HUES48 (cell line): ENCODE measurements at regions not wholly inside any gene's neighbourhood (a gene's known extent, or its start where the extent isn't known, plus 50 kb on each side); places are given as distances from the start of the nearest gene placed in this dataset.

ENCODE experiments used
- H3K27ac ChIP-seq: one replicate; pipeline ENCODE4 v1.7.0; 2013; ENCODE audit warnings: low read depth, low read length, inconsistent platforms
- H3K27me3 ChIP-seq: 2 replicates; pipeline ENCODE4 v1.6.1; 2013; ENCODE audit warnings: mild to moderate bottlenecking, low read length; ENCODE audit not compliant: control insufficient read depth, insufficient read depth
- H3K36me3 ChIP-seq: 2 replicates; pipeline ENCODE4 v1.6.1; 2013; ENCODE audit warnings: low read length; ENCODE audit not compliant: control insufficient read depth, insufficient read depth
- H3K4me1 ChIP-seq: 2 replicates; pipeline ENCODE4 v1.6.1; 2013; ENCODE audit warnings: mild to moderate bottlenecking, low read length; ENCODE audit not compliant: control insufficient read depth, insufficient read depth
- H3K4me3 ChIP-seq: 2 replicates; pipeline ENCODE4 v1.5.1; 2013; ENCODE audit warnings: mild to moderate bottlenecking, low read depth, low read length
- H3K9ac ChIP-seq: 2 replicates; pipeline ENCODE4 v1.6.1; 2013; ENCODE audit warnings: mild to moderate bottlenecking, low read depth, low read length, moderate library complexity
- H3K9me3 ChIP-seq: 2 replicates; pipeline ENCODE4 v1.6.1; 2013; ENCODE audit warnings: low read length; ENCODE audit not compliant: control insufficient read depth, insufficient read depth

DNA sequence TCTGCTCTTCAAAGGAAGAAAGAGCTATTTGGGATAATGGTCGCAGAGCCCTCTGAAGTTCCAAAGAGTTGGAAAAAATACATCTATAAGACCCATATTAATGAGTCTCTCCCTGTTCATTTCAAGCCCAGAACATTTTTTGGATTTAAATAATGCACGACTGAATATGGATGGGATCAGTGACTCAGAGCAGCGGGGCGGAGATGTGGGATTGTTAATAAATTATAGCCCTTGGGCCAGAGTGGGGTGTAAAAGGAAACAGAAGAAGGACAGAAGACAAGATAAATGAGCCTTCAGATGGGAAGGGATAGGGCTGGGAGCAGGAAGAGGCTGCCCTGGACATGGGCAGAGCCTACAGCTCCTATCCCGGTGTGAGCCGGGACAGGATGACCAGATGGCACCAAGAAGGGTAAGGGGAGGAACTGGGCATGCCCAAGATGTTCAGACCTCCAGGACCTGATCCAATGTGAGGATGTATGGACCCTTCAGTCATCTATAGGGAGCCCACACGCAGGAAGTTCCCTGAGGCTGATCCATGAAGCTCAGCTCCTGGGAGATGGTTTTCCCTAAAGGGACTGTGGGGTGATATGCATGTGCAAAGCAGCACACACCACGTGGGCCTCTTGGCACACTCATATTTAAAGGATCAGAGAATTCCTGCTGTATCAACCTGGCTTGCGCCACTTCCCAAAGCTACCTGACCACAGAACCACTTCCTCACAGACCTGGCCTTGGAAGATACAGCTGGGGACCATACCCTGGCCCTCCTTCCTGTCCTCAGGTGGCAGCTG is 96.1 kb upstream of the PLXNA4 start:
- H3K27me3 ChIP-seq = no peaks in the 10 kb centered on the region
- H3K9ac ChIP-seq = no peak overlapping the region

DNA sequence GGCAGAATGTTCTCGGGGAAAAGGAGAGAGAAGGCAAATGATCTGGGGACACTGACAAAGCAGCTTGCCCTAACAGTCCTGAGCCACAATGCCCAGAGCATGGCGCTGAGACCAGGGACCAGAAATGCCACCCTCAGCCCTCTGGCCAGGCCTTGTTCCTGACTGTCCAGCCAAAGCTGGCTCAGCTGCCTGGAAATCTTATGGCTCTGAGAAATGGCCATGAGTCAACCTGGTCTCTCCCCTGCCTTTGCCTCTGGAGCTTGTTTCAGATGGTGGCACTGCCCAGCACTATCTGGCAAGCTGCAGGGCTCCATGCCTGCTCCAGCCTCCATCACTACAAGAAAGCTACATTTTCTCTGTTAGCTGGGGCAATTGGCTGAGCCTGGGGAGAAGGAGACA is 90.5 kb upstream of the PLXNA4 start:
- H3K27ac ChIP-seq = no peak overlapping the region
- H3K36me3 ChIP-seq = no peaks in the 10 kb centered on the region
- no peaks in the 10 kb centered on the region for H3K4me1 ChIP-seq
- H3K27me3 ChIP-seq = no peaks in the 10 kb centered on the region
- H3K9me3 ChIP-seq = no peaks in the 10 kb centered on the region
- H3K9ac ChIP-seq = no peak overlapping the region
- H3K4me3 ChIP-seq = no peak overlapping the region

More for the DNA sequence above, 96.1 kb upstream of the PLXNA4 start:
- Histone ChIP-seq H3K4me3 (no peak overlapping the region), H3K9me3 (no peaks in the 10 kb centered on the region), H3K27ac (no peak overlapping the region), H3K36me3 (no peaks in the 10 kb centered on the region), H3K4me1 (no peaks in the 10 kb centered on the region)

DNA sequence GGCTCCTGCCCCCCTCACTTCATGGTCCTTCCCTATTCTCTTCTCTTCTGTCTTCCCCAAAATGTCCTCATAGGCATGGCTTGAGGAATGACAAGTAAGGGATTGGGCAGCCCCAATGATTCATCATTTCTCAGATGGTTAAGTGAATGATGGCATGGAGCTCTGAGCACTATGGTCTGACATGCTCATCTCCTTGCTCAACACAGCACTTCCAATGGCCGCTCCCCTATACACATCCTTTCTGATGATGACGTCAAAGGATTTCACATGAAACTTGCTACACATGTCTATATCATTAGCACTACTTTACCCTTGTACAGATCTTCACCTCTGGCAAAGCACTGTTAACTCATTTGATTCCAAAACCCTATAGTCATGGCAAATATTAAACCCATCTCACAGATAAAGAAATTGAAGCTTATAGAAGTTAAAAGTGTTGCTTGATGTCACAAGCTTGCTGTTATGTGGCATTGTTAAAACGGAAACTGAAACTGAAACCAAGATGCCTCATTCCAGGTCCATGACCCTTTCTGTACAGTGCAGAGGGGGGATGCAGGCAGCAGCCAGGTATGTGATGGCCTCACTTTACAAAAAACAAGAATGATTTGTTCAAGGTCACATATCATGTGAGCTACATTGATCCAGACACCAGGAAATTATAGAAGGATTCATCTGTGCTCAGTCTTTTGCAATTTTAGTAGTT is 90.0 kb upstream of the PLXNA4 start:
- Histone ChIP-seq H3K4me3 (no peak overlapping the region), H3K36me3 (no peaks in the 10 kb centered on the region), H3K9ac (no peak overlapping the region), H3K27me3 (no peaks in the 10 kb centered on the region), H3K9me3 (no peaks in the 10 kb centered on the region), H3K4me1 (no peaks in the 10 kb centered on the region), H3K27ac (no peak overlapping the region)

DNA sequence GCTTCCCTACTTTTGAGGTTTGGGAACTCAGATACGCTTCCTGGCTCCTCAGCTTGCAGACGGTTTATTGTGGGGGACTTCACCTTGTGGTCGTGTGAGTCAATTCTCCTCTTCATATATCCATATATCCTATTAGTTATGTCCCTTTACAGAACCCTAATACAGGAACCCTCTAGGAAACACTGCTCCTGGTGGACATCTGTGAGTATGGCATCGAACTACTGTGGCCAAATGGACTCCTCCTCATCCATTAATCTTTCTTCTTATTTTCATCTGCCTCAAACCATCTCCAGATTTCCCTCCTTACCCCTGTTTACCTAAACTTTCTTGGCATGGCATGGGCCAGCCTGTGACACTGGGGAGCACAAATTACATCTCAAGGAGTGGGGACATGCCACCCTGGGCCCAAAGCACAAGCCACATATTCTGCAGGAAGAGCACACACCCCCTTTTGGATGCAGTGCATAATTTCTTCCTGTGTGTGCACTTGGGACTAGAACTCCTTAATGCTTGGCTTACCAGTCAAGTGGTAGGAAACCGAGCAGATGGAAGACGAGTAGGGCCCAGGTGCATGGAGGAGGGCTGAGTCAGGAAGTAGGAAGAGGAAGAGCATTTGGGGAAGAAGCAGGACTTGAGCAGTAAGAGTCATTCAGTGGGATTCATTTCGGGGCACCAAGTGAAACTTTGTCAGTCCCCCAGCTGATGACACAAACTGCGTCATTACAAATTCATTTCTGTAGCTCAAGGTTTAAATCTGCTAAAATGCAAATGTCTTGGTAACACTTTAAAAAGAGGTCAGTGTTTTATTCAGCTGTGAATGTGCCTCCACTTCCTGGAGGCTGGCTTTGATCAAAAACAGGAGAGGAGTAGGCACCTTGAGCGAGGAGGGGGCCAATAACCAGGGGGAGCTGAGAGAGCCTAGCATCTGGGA is 80.8 kb upstream of the PLXNA4 start:
- Histone ChIP-seq H3K9ac (no peak overlapping the region), H3K4me1 (peaks cover 26% of the 10 kb centered on the region), H3K27ac (no peak overlapping the region)

DNA sequence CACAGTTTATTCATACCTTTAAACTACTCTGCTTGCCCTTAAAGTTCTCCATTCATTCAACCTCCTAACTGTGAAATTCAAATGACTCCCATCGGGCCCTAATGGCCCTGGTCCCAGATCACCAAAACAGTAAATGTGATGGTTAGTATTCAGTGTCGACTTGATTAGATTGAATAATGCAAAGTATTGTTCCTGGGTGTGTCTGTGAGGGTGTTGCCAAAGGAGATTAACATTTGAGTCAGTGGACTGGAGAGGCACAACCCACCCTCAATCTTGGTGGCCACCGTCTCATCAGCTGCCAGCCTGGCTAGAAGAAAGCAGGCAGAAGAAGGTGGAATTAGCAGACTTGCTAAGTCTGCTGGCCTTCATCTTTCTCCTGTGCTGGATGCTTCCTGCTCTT is 80.1 kb upstream of the PLXNA4 start:
- H3K4me1 ChIP-seq = peaks cover 26% of the 10 kb centered on the region
- H3K36me3 ChIP-seq = no peaks in the 10 kb centered on the region
- no peak overlapping the region for H3K9ac ChIP-seq
- H3K4me3 ChIP-seq = no peak overlapping the region
- no peaks in the 10 kb centered on the region for H3K27me3 ChIP-seq
- no peak overlapping the region for H3K27ac ChIP-seq
- no peaks in the 10 kb centered on the region for H3K9me3 ChIP-seq

More for the DNA sequence above, 80.8 kb upstream of the PLXNA4 start:
- no peaks in the 10 kb centered on the region for H3K27me3 ChIP-seq
- no peak overlapping the region for H3K4me3 ChIP-seq
- H3K9me3 ChIP-seq = no peaks in the 10 kb centered on the region
- no peaks in the 10 kb centered on the region for H3K36me3 ChIP-seq

DNA sequence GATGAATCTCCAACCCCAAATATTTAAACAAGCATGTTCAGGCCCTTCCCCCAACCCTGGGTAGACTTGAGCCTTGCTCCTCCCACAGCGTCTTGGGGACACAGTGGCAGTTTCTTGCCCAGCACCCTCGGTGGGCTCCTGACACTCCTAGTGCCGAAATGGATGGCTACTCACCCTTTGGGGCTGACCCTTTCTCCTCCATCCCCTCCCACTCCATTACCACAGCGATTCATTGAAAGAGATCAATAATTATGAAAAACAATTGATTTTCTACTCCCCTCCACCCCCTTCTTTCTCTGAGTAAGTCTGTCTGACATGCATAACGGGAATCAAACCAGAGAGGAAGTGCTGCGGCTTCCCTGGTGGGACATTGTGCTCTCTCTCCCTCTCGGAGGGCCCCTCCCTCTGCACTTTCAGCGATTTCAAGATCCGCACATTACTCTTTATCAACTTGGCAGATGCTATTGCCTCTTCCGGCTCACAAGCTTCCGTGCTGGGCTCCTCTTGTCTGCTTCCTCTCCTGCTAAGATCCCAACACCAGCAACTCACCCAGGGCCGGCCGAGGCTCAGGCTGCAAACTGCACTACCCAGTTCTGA is 79.0 kb upstream of the PLXNA4 start:
- Histone ChIP-seq H3K36me3 (no peaks in the 10 kb centered on the region), H3K4me1 (peaks cover 26% of the 10 kb centered on the region), H3K9ac (no peak overlapping the region), H3K4me3 (peak overlapping the region; percentile 57), H3K27ac (peak overlapping the region; percentile 72), H3K9me3 (no peaks in the 10 kb centered on the region), H3K27me3 (no peaks in the 10 kb centered on the region)

DNA sequence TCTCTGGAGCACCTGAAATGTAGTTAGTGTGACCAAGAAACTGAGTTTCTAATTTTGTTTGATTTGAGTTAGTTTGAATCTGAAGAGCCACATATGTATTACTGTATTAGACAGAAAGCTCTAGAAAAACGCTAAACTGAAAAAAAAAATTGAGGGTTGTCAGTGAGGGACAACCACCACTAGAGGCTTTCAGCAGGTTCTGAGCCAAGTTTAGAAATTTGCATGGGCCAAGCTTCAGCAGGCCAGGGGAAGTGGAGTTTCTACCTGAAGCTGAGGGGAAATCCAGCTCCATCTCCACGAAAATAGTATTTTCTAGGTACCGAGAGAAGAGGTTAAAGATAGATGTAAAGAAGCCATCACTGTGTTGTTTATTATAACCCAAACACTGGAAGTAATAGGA is 77.9 kb upstream of the PLXNA4 start:
- no peak overlapping the region for H3K4me3 ChIP-seq
- H3K27ac ChIP-seq = no peak overlapping the region
- H3K4me1 ChIP-seq = peaks cover 26% of the 10 kb centered on the region

DNA sequence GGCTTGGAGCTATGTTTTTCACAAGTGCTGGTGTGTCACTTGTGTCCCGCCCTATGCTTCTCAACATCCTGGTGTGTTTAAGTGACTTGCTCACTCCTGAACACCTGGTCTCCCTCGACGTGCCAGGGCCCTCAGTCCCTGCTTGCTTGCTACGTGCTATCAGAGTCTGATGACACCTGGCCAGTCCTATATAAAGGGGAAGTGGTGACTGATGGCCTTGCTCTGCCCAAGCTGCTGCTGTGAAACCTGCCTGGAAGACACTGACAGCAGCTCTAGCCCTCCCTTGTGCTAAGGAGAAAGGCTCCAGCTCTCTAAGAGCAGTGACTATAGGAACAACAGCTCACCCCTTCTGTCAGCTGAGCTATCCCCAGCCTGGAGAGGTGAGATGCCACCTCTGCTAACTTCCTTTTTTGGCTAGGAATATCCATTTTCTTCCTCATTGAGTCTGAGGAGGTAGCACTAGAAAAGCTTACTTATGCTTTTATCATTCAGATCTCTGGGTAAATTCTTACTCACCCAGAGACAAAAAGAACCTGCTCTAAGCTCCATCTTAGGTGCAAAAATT is 77.2 kb upstream of the PLXNA4 start:
- H3K4me3 ChIP-seq = no peak overlapping the region
- H3K36me3 ChIP-seq = no peaks in the 10 kb centered on the region
- H3K9me3 ChIP-seq = no peaks in the 10 kb centered on the region
- peaks cover 26% of the 10 kb centered on the region for H3K4me1 ChIP-seq
- no peaks in the 10 kb centered on the region for H3K27me3 ChIP-seq
- no peak overlapping the region for H3K27ac ChIP-seq
- H3K9ac ChIP-seq = no peak overlapping the region

More for the DNA sequence above, 77.9 kb upstream of the PLXNA4 start:
- no peak overlapping the region for H3K9ac ChIP-seq
- H3K9me3 ChIP-seq = no peaks in the 10 kb centered on the region
- H3K36me3 ChIP-seq = no peaks in the 10 kb centered on the region
- no peaks in the 10 kb centered on the region for H3K27me3 ChIP-seq

DNA sequence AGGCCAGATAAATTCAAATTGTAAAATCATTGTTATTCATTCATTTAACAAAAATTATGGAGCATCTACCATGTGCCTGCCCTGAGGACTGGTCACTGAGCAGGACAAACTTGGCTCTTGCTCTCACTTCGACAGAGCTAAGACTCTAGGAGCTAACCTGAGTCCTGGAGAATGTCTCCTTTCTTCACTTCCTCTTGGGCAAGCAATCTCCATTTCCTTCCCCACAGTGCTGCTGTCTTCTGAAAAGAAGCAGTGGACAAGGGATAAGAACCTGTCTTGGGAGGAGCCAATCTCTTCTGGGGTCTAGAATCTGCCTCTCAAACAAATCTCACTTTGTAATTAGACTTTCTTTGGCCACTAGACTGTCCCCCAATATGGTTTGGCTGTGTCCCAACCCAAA is 76.2 kb upstream of the PLXNA4 start:
- peaks cover 26% of the 10 kb centered on the region for H3K4me1 ChIP-seq
- H3K4me3 ChIP-seq = no peak overlapping the region
- H3K27me3 ChIP-seq = no peaks in the 10 kb centered on the region
- no peak overlapping the region for H3K27ac ChIP-seq
- H3K9ac ChIP-seq = no peak overlapping the region
- no peaks in the 10 kb centered on the region for H3K9me3 ChIP-seq
- H3K36me3 ChIP-seq = no peaks in the 10 kb centered on the region

DNA sequence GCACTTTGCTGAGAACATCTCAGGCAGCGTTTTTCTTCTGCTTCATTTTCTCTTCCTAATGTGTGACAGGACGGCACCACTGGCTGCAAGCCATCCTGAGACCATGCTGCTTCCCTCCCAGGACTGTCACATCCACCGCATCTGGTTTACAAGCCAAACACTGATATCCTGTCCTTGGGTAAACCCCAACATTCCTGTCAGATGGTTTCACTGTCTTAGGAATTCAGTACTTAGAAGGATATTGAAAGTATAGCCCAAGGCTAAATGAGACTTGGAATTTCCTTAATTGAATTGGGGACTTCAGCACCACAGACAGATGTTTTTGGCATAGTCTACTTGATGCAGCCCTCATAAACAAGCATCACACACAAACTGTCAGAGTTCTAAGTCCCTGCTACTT is 74.2 kb upstream of the PLXNA4 start:
- H3K27me3 ChIP-seq = no peaks in the 10 kb centered on the region
- peaks cover 27% of the 10 kb centered on the region for H3K4me1 ChIP-seq
- H3K9me3 ChIP-seq = no peaks in the 10 kb centered on the region
- H3K4me3 ChIP-seq = no peak overlapping the region
- no peaks in the 10 kb centered on the region for H3K36me3 ChIP-seq
- no peak overlapping the region for H3K27ac ChIP-seq
- H3K9ac ChIP-seq = no peak overlapping the region
